ENCODE measurements at regions not wholly inside any gene's neighbourhood (a gene's known extent, or its start where the extent isn't known, plus 50 kb on each side); places are given as distances from the start of the nearest gene placed in this dataset.

GRCh38 chr2:225334514-225334913 is 65.0 kb upstream of the NYAP2 start:
- no peak for FAIRE-seq
- H3K4me3 ChIP-seq, result no peak overlapping the region
- DNase-seq (ENCODE audit: low read depth in 1 of 2, low spot score in 1 of 2), result peak in 1 of 2 experiments; percentile 61
- H3K4me1 ChIP-seq, result no peaks in the 10 kb centered on the region
- 25% methylated on average over 4 of the region's 4 CpGs for WGBS (ENCODE audit: missing lambda C conversion rate)
- no peak overlapping the region for H3K27ac ChIP-seq
- TF ChIP-seq MAZ (IDR thresholded peaks at IDR 0.05; ENCODE audit: borderline replicate concordance, low read depth, low read length) (no peak), EHF (CRISPR knock-in tag; IDR thresholded peaks at IDR 0.05) (no peak), MAX (IDR thresholded peaks at IDR 0.05) (0 out of 2 replicates have a peak, but pooled peaks have one; percentile 22), GATA3 (IDR thresholded peaks at IDR 0.05; ENCODE audit: borderline replicate concordance) (peak; percentile 75), EP300 (IDR thresholded peaks at IDR 0.05) (peak in 1 of 2 experiments; percentile 19; a peak in 1 of 5 replicates)
- no peak; a peak in 1 of 6 replicates for ATAC-seq
- no peak overlapping the region for H3K4me2 ChIP-seq
- ChIA-PET CTCF (no interaction called here), POLR2A (no interaction called here)
- H3K9me3 ChIP-seq, result no peaks in the 10 kb centered on the region

GRCh38 chr2:225328192-225328591 is 71.3 kb upstream of the NYAP2 start:
- TF ChIP-seq EHF (CRISPR knock-in tag; IDR thresholded peaks at IDR 0.05) (no peak), POLR2AphosphoS2 (conservative IDR thresholded peaks at IDR 0.05; ENCODE audit: low read length) (no peak), EHMT2 (IDR thresholded peaks at IDR 0.05; ENCODE audit: low read depth) (no peak), JUNB (IDR thresholded peaks at IDR 0.05) (peak; percentile 38; the same call in 1 of the 2 replicates), GATA3 (IDR thresholded peaks at IDR 0.05; ENCODE audit: borderline replicate concordance) (peak; percentile 56; the same call in 1 of the 2 replicates), PBX3 (IDR thresholded peaks at IDR 0.05) (no peak)
- DNase-seq (ENCODE audit: low read depth in 1 of 2, low spot score in 1 of 2), result peak; percentile 8 to 39
- CTCF ChIA-PET, result no interaction called here
- FAIRE-seq, result no peak
- ATAC-seq, result peak; percentile 47 to 72; a peak in 5 of 6 replicates
- 0 out of 3 replicates have a peak, but pooled peaks cover 6% of the 10 kb centered on the region for H3K4me1 ChIP-seq
- H3K27ac ChIP-seq, result no peak overlapping the region
- H3K4me3 ChIP-seq, result no peak overlapping the region
- H3K9me3 ChIP-seq, result no peaks in the 10 kb centered on the region
- WGBS (ENCODE audit: missing lambda C conversion rate), result 24% methylated on average over 4 of the region's 4 CpGs
- POLR2A ChIA-PET, result no interaction called here
- H3K4me2 ChIP-seq, result peak overlapping the region; percentile 15; the same call in 1 of the 3 replicates

- Histone ChIP-seq H3K4me3 (no peak overlapping the region), H3K9me3 (no peaks in the 10 kb centered on the region), H3K4me1 (0 out of 3 replicates have a peak, but pooled peaks cover 6% of the 10 kb centered on the region), H3K27ac (no peak overlapping the region), H3K4me2 (no peak overlapping the region)
- ChIA-PET CTCF (no interaction called here), POLR2A (no interaction called here)
- TF ChIP-seq CBX8 (IDR thresholded peaks at IDR 0.05), result no peak
- TF ChIP-seq PBX3 (IDR thresholded peaks at IDR 0.05), result no peak
- no peak for TF ChIP-seq RNF2 (IDR thresholded peaks at IDR 0.05; ENCODE audit: borderline replicate concordance, low read depth)
- no peak for TF ChIP-seq USF2 (IDR thresholded peaks at IDR 0.05)
- no peak for TF ChIP-seq CHD2 (IDR thresholded peaks at IDR 0.05; ENCODE audit: low read length, partially characterized antibody)
- no peak for TF ChIP-seq POLR2A (IDR thresholded peaks at IDR 0.05; ENCODE audit: low read length)
- TF ChIP-seq ZC3H11A (IDR thresholded peaks at IDR 0.05), result no peak
- no peak for TF ChIP-seq HMGXB4 (CRISPR knock-in tag; IDR thresholded peaks at IDR 0.05; ENCODE audit: borderline replicate concordance)
- TF ChIP-seq TFCP2L1 (CRISPR knock-in tag; IDR thresholded peaks at IDR 0.05), result no peak
- no peak for TF ChIP-seq KDM1A (IDR thresholded peaks at IDR 0.05; ENCODE audit: low read depth)
- no peak for TF ChIP-seq FOXS1 (CRISPR knock-in tag; IDR thresholded peaks at IDR 0.05)
- no peak for TF ChIP-seq ZSCAN20 (CRISPR knock-in tag; IDR thresholded peaks at IDR 0.05)
- no peak for TF ChIP-seq NR3C1 (IDR thresholded peaks at IDR 0.05)
- TF ChIP-seq HOXA7 (CRISPR knock-in tag; IDR thresholded peaks at IDR 0.05), result no peak
- no peak for TF ChIP-seq CTCF (IDR thresholded peaks at IDR 0.05)
- no peak for TF ChIP-seq FOSB (CRISPR knock-in tag; IDR thresholded peaks at IDR 0.05)
- WGBS (ENCODE audit: missing lambda C conversion rate), result 61% methylated on average over 1 of the region's 1 CpG
- ATAC-seq (no peak), FAIRE-seq (no peak), DNase-seq (ENCODE audit: low read depth in 1 of 2, low spot score in 1 of 2) (no peak)
Observed at GRCh38 chr2:225326969-225327368, 72.5 kb upstream of the NYAP2 start.
